HG02943 (cell line): ENCODE measurements at regions not wholly inside any gene's neighbourhood (a gene's known extent, or its start where the extent isn't known, plus 50 kb on each side); places are given as distances from the start of the nearest gene placed in this dataset.

Experiments used
- ATAC-seq: cut with Tn5 transposase; IDR thresholded peaks from one replicate; pipeline ENCODE4 v1.9.1; 2021; ENCODE audit warnings: mild to moderate bottlenecking, low read depth, moderate library complexity; ENCODE audit not compliant: unreplicated experiment

DNA sequence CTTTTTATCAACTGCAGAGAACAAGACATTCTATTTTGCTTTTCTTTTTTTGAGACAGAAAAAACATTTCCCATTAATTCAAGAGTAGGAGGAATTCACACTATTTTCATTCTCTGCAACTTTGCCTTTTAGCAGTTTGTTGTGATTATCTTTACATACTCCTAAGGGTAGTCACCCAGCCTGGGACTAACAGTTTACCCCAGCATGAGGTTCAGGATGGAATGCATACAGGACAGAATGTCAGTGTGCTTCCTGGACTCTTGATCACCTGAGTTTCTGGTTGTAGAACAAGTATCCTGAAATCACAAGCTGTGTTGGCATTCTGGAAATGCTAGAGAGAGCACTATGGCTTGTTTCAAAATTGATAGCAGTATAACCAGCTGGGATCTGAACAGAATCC, 368.1 kb downstream of the KIF4B start:
- ATAC-seq: no peak

DNA sequence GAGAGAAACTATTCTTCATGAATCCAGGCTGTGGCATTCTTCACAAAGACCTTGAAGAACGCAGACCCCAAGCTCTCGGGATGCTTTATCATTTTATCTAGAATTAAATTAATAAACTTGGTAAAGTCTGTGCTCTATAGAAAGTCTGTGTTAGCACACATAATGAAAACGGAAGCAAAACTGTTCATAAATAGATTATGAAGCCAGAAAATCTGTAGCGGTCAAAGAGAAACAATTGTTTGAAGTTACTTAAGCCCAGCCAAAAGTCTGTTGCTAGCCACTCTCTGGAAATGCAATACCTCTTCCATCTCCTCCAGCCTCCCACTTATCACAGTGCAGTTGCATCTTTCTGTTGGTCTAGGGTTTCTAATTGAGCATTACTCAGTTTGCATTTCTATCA, 375.9 kb downstream of the KIF4B start:
- ATAC-seq: no peak

DNA sequence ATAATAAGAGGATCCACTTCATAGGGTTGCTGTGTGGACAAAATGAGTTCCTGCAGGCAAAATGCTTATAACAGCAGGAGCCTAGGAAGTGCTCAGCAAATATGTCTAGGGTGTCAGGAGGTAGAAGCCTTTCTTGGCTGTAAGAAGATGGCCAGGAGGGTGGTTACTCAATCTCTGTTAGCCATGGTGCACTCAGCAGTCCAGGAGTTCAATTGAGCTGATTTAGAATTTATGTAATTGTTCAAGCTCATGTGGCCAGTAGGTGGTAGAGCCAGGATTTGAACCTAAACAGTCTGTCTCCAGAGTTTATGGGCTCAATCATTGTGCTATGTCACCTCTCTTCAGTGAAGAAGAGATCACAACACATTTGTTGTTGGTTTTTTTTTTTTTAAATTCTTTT, 381.2 kb downstream of the KIF4B start:
- no peak for ATAC-seq

DNA sequence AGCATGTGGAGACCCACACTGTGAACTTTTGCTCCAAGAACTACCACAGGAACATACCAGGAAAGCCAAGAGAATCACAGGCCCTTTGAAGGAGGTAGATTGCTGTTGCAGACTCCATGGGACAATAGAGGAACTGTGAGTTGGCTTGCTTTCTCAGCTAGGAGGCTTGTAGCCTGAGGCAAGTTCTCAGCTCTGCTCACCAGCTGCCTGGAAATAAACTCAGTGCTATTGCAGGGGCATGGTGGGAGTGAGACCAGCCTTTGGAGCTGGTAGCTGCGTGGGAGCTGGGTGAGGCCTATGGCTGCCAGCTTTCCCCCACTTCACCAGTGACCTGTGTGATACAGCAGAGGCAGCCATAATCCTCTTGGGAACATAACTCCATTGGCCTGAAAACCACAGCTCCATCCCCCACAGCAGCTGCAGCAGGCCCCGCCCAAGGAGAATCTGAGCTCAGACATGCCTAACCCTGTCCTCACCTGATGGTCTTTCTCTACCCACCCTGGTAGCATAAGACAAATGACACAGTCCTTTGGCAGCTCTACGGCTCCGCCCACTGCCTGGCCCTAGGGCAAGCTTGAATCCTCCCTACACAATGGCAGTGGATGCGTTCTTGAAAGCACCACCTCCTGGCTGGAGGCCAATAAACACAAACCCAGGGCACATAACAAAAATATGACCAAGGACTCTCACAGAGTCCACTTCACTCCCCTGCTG, 389.5 kb downstream of the KIF4B start:
- no peak for ATAC-seq

DNA sequence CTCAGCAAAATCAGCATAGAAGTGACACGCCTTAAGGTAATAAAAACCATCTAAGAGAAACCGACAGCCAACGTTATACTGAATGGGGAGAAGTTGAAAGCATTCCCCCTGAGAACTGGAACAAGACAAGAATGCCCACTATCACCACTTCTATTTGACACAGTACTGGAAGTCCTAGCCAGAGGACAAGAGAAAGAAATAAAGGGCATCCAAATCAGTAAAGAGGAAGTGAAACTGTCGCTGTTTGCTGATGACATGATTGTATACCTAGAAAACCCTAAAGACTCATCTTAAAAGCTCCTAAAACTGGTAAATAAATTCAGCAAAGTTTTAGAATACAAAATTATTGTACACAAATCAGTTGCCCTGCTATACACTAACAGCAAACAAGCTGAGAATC, 393.3 kb downstream of the KIF4B start:
- ATAC-seq: no peak

DNA sequence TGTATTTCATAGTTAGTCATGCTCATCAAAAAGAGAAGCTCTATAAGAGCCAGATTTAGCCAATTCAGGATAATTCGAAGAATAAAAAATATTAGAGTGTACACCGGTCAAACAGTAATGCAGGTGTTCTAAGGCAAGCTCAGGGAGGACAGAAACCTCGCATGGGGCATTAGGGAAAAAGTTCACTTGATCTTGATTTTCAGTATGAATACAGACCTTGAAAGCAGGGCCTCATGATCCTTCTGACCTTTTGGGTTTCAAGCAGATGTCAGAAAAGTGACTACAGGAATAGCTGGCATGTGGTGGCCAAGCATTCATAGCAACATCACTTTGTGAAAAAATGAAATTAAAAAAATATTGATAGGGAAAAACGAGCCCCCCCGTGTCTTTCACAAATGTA, 394.9 kb downstream of the KIF4B start:
- no peak for ATAC-seq

DNA sequence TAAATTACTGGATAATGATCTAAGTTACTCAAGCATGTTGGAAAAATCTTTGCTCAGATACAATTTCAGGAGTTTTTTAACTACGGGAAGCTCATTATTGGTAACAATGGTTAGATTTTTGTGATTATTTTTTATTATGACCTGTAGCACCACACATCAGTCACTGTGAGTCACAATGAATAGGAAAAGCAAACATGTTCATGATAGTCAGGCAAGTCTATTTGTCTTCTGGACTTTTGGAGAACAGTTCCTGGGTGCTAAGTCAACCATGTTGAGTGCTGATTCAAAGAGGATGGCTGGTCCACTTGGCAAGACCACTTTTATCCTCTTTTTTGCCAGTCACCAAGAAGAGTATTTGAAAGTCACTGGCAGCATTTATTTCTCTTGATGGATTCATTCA, 403.2 kb downstream of the KIF4B start:
- no peak for ATAC-seq

DNA sequence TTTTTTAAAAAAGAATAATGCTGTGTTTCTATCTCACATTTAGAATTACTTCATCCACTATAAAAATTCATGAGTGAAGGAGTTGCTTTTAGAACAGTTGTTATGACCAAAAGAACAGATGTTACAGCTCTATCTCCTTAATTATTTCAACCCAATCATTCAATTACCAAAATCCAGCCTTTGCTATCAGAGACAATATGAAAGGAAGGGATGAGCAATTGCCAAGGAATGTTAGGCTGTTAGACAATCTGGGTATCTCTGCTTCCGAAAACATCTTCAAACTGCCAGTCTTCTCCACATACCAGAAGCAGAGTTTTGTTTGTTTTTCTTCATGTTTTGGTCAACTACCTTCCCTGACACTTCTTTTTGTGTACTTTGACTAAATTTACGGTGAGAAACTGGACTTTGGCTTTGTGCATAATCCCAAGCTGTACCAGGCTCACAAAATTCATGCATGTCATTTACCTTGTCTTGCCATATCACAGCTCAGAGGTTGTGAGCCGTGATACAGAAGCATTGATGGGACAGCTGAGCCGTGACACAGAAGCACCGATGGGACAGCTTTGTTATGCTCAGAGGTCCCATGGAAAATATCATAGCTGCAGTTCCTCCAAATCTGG, 405.5 kb downstream of the KIF4B start:
- no peak for ATAC-seq

DNA sequence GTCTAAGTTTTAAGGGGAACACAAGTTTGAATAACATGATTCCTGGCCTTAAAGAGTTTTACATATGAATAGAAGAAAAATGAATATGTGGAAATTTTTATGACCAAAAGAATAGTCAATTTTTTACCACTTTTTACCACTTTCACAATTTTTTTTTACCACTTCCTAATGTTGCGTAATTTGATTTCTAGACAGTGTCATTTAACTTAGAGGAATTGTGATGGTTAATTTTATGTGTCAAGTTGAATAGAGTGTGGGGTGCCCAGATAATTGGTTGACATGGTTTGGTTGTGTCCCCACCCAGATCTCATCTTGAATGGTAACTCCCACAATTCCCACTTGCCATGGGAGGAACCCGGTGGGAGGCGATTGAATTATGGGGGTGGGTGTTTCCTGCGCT, 416.6 kb downstream of the KIF4B start:
- no peak for ATAC-seq

DNA sequence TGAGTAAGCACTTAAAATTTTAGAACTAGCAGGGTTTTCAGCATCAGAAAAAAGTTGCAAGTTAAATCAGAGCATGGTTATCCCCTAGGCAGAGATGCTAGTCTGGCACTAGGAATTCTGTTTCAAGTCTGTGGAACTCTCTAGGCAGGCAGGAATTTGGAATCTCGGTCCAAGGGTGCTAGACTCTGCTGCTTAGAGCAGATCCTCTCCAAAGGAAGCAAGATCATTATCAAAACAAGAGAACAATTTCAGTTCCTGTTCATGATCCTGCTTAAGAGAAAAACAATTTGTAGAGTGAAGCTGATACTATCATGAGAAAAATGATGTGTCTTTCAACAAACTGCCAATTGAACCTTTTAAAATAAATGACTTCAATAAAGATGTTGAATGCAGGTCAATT, 420.7 kb downstream of the KIF4B start:
- ATAC-seq: no peak

DNA sequence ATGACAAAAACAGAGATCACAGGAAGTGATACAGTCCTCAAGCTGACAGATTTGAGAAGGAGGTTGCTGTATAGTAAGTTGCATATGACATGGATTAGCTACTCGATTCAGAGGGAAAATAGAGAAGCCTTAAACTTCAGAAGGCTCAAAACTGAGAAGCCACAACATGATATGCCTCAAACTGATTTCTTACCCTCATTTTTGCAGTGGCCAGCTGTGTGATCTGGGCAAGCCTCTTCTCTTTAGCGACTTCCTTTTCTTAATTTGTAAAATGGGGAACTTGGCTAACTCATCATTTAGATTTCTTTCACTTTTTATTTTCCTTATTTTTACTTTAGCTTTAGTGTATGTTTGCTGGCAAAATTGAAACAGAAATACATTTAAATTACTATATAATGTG, 421.1 kb downstream of the KIF4B start:
- no peak for ATAC-seq

DNA sequence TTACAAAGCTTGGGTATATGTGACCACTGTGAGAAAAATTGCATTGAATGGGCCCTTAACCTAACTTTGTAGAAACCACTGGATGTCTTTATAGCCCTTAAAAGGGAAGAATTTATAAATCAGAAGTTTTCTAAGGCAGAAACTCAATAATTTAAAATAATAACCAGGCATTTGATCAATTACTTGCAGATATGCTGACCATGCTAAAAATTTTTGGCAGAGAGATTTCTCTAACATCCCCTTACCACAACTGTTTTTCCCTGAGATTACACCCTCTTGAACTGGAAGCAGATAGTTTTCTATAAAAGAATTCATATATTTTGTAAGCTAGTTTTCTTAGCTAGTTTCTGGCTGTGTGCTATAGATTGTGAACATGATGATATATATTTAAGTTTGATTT, 428.3 kb downstream of the KIF4B start:
- ATAC-seq: no peak

DNA sequence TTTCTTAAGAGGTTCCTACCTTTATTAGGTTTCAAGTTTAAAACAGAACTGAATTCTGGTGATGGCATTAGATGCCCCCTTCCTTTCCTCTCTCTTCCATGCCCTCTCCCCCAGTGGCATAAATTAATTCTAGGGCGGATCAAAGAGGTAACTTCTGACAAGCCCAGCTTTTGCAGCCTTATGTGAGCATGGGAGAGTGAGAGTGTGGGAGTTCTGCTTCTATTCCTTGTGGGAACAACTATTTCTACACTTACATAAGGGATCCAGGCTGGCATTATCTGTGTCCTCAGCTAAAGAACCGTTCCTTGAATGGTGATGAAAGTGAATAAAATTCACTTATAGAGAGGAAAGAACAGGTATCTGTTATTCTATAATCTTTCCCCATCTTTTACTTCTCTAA, 437.6 kb downstream of the KIF4B start:
- ATAC-seq: no peak

DNA sequence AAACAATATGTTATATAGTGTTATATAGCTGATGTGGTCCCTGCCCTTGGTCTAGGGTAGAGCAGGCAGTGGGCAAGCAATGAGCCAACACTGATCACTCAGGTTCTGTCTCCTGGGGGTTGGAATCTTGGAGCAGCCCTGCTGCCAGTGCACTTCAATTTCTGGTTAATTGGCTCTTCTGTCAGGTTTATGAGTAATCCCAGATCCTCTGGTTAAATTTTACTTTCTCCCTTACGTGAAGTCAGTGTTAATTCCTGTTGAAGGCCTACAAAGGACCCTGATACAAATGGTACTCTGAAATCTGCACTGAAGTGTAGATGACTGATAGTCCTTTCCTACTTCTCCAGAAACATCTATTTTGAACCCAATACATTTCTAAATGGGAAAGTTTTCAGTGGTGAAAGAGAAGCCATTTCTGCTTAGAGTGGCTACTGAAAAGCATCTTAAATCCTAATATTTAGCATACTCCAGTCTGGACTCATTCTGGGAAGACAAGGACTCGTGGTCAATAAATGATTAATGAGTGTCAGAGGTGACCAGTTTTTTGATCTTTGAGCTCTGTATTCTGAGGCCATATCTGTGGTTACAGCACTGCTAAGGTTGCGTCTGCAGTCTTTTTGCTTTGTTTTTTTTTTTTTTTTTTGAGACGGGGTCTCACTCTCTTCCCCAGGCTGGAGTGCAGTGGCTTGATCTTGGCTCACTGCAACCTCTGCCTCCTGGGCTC, 442.4 kb downstream of the KIF4B start:
- no peak for ATAC-seq

DNA sequence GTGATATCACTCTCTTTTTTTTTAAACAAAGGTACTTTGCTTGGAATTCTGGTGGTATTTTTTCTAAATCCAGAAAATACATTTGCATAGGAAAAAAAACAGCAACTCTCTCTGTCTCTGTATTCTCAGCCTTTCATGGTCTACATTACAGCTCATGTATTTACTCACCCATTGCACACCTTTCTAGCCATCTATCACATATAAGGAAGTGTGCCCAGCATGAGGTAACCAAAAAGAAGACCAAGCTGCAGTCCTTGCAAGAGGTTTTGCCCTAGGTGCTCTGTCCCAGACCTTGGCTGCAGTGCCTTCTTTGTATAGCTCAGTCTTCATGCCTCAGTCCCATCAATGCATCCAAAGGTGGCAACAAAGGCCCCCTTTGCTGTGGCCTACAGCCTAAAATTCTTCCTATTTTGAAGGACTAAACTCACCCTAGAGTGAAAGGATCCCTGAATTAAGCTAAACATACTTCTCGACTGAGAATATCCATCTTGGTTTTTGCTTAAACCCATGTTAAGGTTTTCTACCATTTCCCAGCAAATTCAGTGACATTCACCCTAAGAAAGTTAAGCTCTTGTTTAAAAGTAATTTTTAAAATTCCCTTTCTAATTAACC, 446.4 kb downstream of the KIF4B start:
- ATAC-seq: no peak

DNA sequence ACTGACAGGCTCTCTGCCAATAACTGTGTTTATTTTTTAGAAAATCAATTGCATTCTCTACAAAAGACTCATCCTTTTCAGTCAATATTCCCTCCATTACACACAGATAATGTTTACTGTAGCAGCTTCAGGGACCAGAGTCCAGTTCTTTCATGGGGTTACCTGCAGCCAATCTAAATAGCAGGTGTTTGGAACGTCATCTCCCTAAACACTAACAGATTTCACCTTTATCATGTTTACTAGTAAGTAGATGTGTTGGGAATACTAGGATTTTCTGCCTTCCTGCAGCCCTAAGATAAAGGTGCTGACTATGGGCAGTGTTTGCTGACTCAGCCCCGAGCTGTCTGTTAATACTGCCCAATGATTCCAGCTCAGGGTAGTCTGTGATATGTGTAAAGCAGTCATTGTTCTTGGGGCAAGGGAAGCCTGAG, 447.0 kb downstream of the KIF4B start:
- no peak for ATAC-seq

DNA sequence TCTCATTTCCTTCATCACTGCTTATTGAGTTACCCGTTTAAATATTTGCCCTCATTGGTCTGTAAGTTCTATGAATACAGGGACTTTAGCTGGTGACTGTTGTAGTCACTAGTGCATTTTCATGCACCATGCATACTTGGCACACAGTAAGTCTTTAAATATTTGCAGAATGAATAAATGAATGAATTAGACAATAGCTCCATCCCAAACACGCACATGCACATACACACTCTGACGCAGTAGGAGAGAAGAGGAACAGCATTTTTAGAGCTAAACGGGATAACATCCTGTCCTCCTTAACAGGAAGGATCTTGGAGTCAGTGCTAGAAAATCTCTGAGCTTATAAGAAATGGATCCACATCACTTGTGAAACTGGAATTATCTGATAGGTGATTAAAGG, 447.7 kb downstream of the KIF4B start:
- ATAC-seq: no peak

DNA sequence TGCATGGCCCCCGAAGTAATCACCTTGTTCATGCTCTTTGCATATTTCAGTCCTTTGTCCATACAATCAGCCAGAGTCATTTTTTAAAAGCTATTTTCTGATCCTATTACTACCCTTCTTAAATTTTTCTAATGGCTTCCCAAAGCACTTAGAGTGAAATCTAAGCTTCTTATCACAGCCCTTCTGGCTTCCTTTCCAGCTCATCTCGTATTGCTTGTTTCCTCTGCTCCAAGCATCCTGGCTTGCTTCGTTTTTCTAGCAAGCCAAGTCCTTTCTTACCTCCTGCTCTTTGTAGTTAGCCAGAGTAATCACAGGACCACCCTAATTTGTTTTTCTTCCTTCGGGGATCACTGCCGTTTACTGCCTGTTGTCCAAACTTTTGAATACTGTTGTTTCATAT, 453.3 kb downstream of the KIF4B start:
- ATAC-seq: no peak

DNA sequence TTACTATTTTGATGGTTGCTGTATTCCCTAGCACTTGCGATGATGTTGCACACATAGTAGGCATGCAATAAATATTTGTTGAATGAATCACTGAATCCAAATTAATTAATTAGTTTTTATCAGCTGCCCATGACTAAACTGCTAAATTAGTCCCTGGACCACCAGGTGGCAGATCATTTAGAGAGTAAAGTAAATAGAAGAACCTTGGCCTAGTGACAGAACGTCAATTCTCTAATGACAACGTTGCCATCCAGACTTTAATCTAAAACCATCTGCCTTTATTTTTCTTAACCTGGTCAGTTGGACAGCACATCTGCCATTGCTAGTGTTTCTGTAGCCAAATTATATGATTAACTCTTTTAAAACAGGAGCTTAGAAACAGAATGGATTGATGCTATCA, 457.5 kb downstream of the KIF4B start:
- ATAC-seq: no peak

DNA sequence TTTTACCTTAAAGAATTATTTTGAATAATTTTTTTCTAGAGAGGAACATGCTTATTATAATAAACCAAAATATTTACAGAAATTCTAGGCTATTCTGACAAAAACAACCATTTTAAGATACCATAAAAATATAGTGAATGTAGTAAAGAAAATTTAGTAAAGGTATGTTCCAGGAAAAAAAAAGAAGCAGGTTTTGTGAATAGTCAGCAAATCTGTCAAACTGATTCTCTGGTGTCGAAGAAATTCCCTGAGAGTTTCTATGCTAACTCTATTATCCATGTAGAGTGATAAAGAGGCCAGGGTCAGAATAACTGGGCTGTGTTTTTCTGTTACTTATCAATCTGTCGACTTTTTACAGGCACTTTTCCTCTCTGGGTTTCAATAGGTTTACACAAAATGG, 459.2 kb downstream of the KIF4B start:
- ATAC-seq: no peak

DNA sequence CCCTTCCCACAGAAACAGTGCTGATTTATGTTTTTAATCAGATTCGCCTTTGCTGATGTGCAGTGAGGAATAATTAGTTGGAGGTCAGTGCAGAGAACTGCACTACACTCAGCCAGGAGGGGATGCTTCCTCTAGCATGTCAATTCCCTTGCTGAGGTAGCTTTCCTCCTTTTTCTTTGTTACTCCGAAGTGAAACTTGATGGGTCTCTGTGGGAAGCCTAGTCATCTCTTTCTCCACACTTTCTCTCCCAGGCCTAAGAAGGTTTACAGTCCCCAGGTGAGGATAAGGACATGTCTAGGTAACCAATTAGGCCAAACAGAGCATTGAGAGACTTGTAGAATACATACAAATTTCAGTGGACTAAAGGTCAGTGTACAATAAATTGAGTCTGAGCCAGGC, 461.8 kb downstream of the KIF4B start:
- no peak for ATAC-seq

DNA sequence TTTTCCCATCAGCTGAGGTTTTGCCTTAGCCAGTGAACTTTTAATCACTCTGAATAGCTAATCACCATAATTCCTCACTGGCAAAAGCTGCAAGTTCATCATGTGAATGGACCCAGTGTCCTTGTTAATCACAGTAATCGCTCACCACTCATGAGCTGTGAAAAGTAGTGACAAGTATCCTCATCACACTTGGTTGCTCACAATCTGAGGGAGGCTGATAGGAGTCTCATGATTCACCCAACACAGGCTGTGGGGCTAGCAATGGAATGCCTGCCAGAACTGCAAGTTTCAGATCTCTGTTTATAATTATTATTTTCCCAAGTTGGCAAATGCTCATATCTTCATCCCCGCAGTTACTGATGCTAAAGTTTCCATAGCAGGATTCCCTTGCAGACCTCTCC, 467.2 kb downstream of the KIF4B start:
- no peak for ATAC-seq
